ENCODE measurements at regions not wholly inside any gene's neighbourhood (a gene's known extent, or its start where the extent isn't known, plus 50 kb on each side); places are given as distances from the start of the nearest gene placed in this dataset.

DNA sequence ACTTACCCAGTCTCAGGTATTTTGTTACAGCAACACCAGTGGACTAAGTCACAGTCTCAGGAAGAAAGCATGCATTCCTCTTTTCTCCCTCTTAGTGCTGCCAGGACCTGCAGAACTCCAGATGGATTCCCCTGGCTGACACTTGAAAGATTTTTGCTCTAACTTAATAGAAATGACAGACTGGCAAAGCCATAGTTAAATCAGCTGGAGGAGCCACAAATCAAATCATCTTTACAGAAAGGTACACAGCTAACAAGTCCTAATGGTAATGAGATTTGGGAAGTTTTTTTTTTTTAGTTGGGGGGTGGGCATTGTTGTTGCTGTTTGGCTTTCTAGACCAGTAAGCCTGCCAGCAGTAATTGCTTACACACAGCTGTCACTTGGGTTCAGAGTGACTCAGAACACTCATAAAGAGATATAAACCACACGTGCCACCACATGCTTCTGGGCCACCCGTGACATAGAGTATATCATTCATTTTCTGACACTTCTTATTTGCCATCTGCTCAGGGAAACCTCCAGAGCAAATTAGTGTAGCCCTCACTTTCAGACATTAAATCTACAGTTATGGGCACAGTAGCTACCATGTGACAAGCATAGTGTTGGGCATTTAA is 72.4 kb downstream of the FH start:
- peak in 1 of 2 experiments; percentile 46; a peak in 2 of 4 replicates for TF ChIP-seq BHLHE40 (IDR thresholded peaks at IDR 0.05; ENCODE audit: borderline replicate concordance in 1 of 2, low read depth in 2 of 2, low read length in 1 of 2)
- no peak for TF ChIP-seq PAX5 (IDR thresholded peaks at IDR 0.05; ENCODE audit: borderline replicate concordance, low read depth, low read length)
- Histone ChIP-seq H3K4me3 (no peak overlapping the region), H3K4me2 (ENCODE audit: control insufficient read depth, insufficient read depth) (no peak overlapping the region), H3K4me1 (ENCODE audit: control insufficient read depth, insufficient read depth, low read length) (no peaks in the 10 kb centered on the region), H3K27ac (ENCODE audit: control insufficient read depth, insufficient read depth) (no peak overlapping the region), H3K27me3 (replicated peaks in 1 of 2; ENCODE audit: control insufficient read depth in 2 of 2, insufficient read depth in 2 of 2, low read length in 1 of 2) (no peaks in the 10 kb centered on the region), H2AFZ (ENCODE audit: control insufficient read depth, low read depth, low read length) (no peak overlapping the region), H4K20me1 (ENCODE audit: control insufficient read depth, insufficient read depth) (no peaks in the 10 kb centered on the region), H3K36me3 (ENCODE audit: control insufficient read depth in 2 of 2, insufficient read depth in 2 of 2, low read length in 1 of 2) (no peaks in the 10 kb centered on the region), H3K9ac (ENCODE audit: control insufficient read depth, insufficient read depth, low read length) (no peak overlapping the region), H3K9me3 (replicated peaks; ENCODE audit: control insufficient read depth, insufficient read depth, low read length) (no peaks in the 10 kb centered on the region), H3K79me2 (ENCODE audit: control insufficient read depth, insufficient read depth, low read length) (no peaks in the 10 kb centered on the region)
- no peak for ATAC-seq
- ChIA-PET CTCF (interaction anchor here (0.7 kb wide), 1 partner anchor 164 kb away, joined by 4 read pairs; no protein-coding TSS in a partner anchor), RAD21 (ENCODE audit: unreplicated experiment) (no interaction called here), POLR2A (no interaction called here), SMC1A (ENCODE audit: uncharacterized antibody, unreplicated experiment) (interaction anchor here (0.6 kb wide), 1 partner anchor 257 kb away, joined by 6 read pairs; no protein-coding TSS in a partner anchor)
- in situ Hi-C loops (cut with MboI) = no loop called here
- WGBS (ENCODE audit: insufficient coverage, insufficient replicate concordance, low lambda C conversion rate, missing lambda C conversion rate) = 0% methylated on average over 2 of the region's 2 CpGs
- no TSS peak for BruUV-seq (replicated peaks)
- intact Hi-C loops (cut with micrococcal nuclease; ENCODE audit: unreplicated experiment) = no loop called here
- no peak for DNase-seq (ENCODE audit: low read depth, low spot score)
- no peak for FAIRE-seq

DNA sequence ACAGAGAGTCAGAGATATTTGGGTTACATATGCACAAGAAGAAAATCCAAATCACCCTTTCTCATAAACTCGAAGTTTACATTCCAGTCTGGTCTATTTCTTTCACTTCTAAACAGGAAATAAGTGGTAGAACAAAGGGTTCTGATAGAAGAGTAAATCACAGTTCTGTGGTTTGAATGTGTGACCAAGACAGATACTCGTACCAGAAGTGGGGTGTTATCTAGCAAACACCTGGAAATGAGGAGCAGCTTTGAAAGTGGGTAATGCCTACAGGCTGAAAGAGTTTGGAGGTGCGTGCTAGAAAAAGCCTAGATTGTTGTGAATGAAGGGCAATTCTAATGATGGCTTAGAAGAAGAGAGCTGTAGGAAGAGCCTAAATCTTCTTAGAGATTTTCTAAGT is 74.7 kb downstream of the FH start:
- TF ChIP-seq, protein P1, sequence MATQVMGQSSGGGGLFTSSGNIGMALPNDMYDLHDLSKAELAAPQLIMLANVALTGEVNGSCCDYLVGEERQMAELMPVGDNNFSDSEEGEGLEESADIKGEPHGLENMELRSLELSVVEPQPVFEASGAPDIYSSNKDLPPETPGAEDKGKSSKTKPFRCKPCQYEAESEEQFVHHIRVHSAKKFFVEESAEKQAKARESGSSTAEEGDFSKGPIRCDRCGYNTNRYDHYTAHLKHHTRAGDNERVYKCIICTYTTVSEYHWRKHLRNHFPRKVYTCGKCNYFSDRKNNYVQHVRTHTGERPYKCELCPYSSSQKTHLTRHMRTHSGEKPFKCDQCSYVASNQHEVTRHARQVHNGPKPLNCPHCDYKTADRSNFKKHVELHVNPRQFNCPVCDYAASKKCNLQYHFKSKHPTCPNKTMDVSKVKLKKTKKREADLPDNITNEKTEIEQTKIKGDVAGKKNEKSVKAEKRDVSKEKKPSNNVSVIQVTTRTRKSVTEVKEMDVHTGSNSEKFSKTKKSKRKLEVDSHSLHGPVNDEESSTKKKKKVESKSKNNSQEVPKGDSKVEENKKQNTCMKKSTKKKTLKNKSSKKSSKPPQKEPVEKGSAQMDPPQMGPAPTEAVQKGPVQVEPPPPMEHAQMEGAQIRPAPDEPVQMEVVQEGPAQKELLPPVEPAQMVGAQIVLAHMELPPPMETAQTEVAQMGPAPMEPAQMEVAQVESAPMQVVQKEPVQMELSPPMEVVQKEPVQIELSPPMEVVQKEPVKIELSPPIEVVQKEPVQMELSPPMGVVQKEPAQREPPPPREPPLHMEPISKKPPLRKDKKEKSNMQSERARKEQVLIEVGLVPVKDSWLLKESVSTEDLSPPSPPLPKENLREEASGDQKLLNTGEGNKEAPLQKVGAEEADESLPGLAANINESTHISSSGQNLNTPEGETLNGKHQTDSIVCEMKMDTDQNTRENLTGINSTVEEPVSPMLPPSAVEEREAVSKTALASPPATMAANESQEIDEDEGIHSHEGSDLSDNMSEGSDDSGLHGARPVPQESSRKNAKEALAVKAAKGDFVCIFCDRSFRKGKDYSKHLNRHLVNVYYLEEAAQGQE (IDR thresholded peaks at IDR 0.05; ENCODE audit: low read depth, low read length) = no peak
- TF ChIP-seq TBL1XR1 (IDR thresholded peaks at IDR 0.05; ENCODE audit: low read depth, low read length) (no peak), NFIC (IDR thresholded peaks at IDR 0.05; ENCODE audit: low read depth, low read length) (no peak), DPF2 (IDR thresholded peaks at IDR 0.05) (no peak), RAD21 (IDR thresholded peaks at IDR 0.05; ENCODE audit: insufficient read depth, low read depth, low read length) (no peak)
- TF ChIP-seq, protein P2, sequence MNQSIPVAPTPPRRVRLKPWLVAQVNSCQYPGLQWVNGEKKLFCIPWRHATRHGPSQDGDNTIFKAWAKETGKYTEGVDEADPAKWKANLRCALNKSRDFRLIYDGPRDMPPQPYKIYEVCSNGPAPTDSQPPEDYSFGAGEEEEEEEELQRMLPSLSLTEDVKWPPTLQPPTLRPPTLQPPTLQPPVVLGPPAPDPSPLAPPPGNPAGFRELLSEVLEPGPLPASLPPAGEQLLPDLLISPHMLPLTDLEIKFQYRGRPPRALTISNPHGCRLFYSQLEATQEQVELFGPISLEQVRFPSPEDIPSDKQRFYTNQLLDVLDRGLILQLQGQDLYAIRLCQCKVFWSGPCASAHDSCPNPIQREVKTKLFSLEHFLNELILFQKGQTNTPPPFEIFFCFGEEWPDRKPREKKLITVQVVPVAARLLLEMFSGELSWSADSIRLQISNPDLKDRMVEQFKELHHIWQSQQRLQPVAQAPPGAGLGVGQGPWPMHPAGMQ (IDR thresholded peaks at IDR 0.05; ENCODE audit: borderline replicate concordance) = no peak
- 0% methylated on average over 3 of the region's 3 CpGs for WGBS (ENCODE audit: insufficient coverage, insufficient replicate concordance, low lambda C conversion rate, missing lambda C conversion rate)
- Histone ChIP-seq H3K9ac (ENCODE audit: control insufficient read depth, insufficient read depth, low read length) (no peak overlapping the region), H2AFZ (ENCODE audit: control insufficient read depth, low read depth, low read length) (no peak overlapping the region), H3K79me2 (ENCODE audit: control insufficient read depth, insufficient read depth, low read length) (no peaks in the 10 kb centered on the region), H4K20me1 (ENCODE audit: control insufficient read depth, insufficient read depth) (no peaks in the 10 kb centered on the region), H3K9me3 (replicated peaks; ENCODE audit: control insufficient read depth, insufficient read depth, low read length) (no peaks in the 10 kb centered on the region), H3K4me3 (no peak overlapping the region), H3K4me1 (ENCODE audit: control insufficient read depth, insufficient read depth, low read length) (no peaks in the 10 kb centered on the region), H3K27ac (ENCODE audit: control insufficient read depth, insufficient read depth) (no peak overlapping the region), H3K4me2 (ENCODE audit: control insufficient read depth, insufficient read depth) (no peak overlapping the region), H3K27me3 (replicated peaks in 1 of 2; ENCODE audit: control insufficient read depth in 2 of 2, insufficient read depth in 2 of 2, low read length in 1 of 2) (0 out of 4 replicates have a peak, but pooled peaks cover 0 to 2% of the 10 kb centered on the region in 2 experiments), H3K36me3 (ENCODE audit: control insufficient read depth in 2 of 2, insufficient read depth in 2 of 2, low read length in 1 of 2) (no peaks in the 10 kb centered on the region)
- POLR2A ChIA-PET = no interaction called here
- SMC1A ChIA-PET (ENCODE audit: uncharacterized antibody, unreplicated experiment) = no interaction called here
- intact Hi-C loops (cut with micrococcal nuclease; ENCODE audit: unreplicated experiment) (no loop called here), in situ Hi-C loops (cut with MboI) (no loop called here)
- CTCF ChIA-PET = no interaction called here
- DNase-seq (ENCODE audit: low read depth, low spot score) (no peak), FAIRE-seq (no peak), ATAC-seq (no peak)
- RAD21 ChIA-PET (ENCODE audit: unreplicated experiment) = no interaction called here
- no TSS peak for BruUV-seq (replicated peaks)

All from GM12878 (cell line).